GM23338 (cell line): ENCODE measurements at regions not wholly inside any gene's neighbourhood (a gene's known extent, or its start where the extent isn't known, plus 50 kb on each side); places are given as distances from the start of the nearest gene placed in this dataset.

Source experiments
- ATAC-seq: fragments of 200-7000 bp; cut with Tn5 transposase; 3 replicates; pipeline ENCODE4 v1.9.1; 2020
- DNase-seq: peaks from one replicate; pipeline ENCODE4 v3.0.0-alpha.2; 2015; ENCODE audit warnings: low spot score
- H2AFZ ChIP-seq: fragments of 200-600 bp; sonication (generic); 2 replicates; pipeline ENCODE4 v1.8.0; 2016; ENCODE audit warnings: antibody characterized with exemption, mild to moderate bottlenecking, moderate library complexity
- H3F3A ChIP-seq: fragments of 200-600 bp; sonication (generic); replicated peaks from 2 replicates; pipeline ENCODE4 v1.8.0; 2017; ENCODE audit warnings: antibody characterized with exemption, mixed run types, low read depth
- H3K27ac ChIP-seq: fragments of 200-600 bp; sonication (generic); 2 replicates; pipeline ENCODE4 v1.6.1; 2016; ENCODE audit warnings: low read depth
- H3K27me3 ChIP-seq: fragments of 200-600 bp; sonication (generic); 2 replicates; pipeline ENCODE4 v1.8.0; 2016; ENCODE audit warnings: mild to moderate bottlenecking, mixed run types, moderate library complexity; ENCODE audit not compliant: insufficient read depth
- H3K36me3 ChIP-seq: fragments of 200-600 bp; sonication (generic); 2 replicates; pipeline ENCODE4 v1.8.0; 2016; ENCODE audit warnings: mild to moderate bottlenecking; ENCODE audit not compliant: insufficient read depth
- H3K4me1 ChIP-seq: fragments of 200-600 bp; sonication (generic); 2 replicates; pipeline ENCODE4 v1.8.0; 2016; ENCODE audit warnings: mild to moderate bottlenecking, moderate library complexity; ENCODE audit not compliant: insufficient read depth
- H3K4me2 ChIP-seq: fragments of 200-600 bp; sonication (generic); 2 replicates; pipeline ENCODE4 v1.7.1; 2017; ENCODE audit warnings: mixed run types
- H3K4me3 ChIP-seq: fragments of 200-600 bp; sonication (generic); 2 replicates; pipeline ENCODE4 v1.6.1; 2016; ENCODE audit warnings: mixed run types
- H3K79me2 ChIP-seq: fragments of 200-600 bp; sonication (generic); replicated peaks from 2 replicates; pipeline ENCODE4 v1.8.0; 2017; ENCODE audit warnings: mild to moderate bottlenecking; ENCODE audit not compliant: insufficient read depth
- H3K9me2 ChIP-seq: fragments of 200-600 bp; sonication (generic); 2 replicates; pipeline ENCODE4 v1.8.0; 2017; ENCODE audit not compliant: insufficient read depth
- H4K20me1 ChIP-seq: fragments of 200-600 bp; sonication (generic); replicated peaks from 2 replicates; pipeline ENCODE4 v1.8.0; 2017; ENCODE audit warnings: mild to moderate bottlenecking; ENCODE audit not compliant: insufficient read depth
- H3K27ac Mint-ChIP-seq: 2 replicates; pipeline ENCODE4 v1.8.0; 2020; ENCODE audit warnings: inconsistent platforms, mild to moderate bottlenecking, moderate library complexity, mixed read lengths
- H3K27me3 Mint-ChIP-seq: 3 replicates; pipeline ENCODE4 v1.8.0; 2022; ENCODE audit warnings: low read depth, mild to moderate bottlenecking, moderate library complexity, mixed read lengths, inconsistent platforms; ENCODE audit not compliant: insufficient read depth, poor library complexity
- H3K36me3 Mint-ChIP-seq: 3 replicates; pipeline ENCODE4 v1.8.0; 2021; ENCODE audit warnings: low read depth, mild to moderate bottlenecking, inconsistent platforms, moderate library complexity, mixed read lengths
- H3K4me1 Mint-ChIP-seq: 3 replicates; pipeline ENCODE4 v1.8.0; 2020; ENCODE audit warnings: mild to moderate bottlenecking, inconsistent platforms, mixed read lengths
- H3K4me3 Mint-ChIP-seq: 3 replicates; pipeline ENCODE4 v1.8.0; 2021; ENCODE audit warnings: moderate library complexity, mild to moderate bottlenecking, inconsistent platforms, mixed read lengths
- H3K9me3 Mint-ChIP-seq: 3 replicates; pipeline ENCODE4 v1.8.0; 2020; ENCODE audit warnings: moderate library complexity, mild to moderate bottlenecking, inconsistent platforms, mixed read lengths
- CREB1 ChIP-seq: fragments of 250-450 bp; sonication (Bioruptor Pico); IDR thresholded peaks from 2 replicates; pipeline ENCODE4 v1.5.0; 2020; ENCODE audit warnings: low read depth, mild to moderate bottlenecking, moderate library complexity
- EZH2phosphoT487 ChIP-seq: fragments of 200-600 bp; sonication (generic); IDR thresholded peaks from one replicate; pipeline ENCODE4 v1.8.1; 2018; ENCODE audit warnings: antibody characterized with exemption; ENCODE audit not compliant: unreplicated experiment
- JUNB ChIP-seq: IDR thresholded peaks from one replicate; pipeline ENCODE4 v1.6.1; 2016; ENCODE audit warnings: antibody characterized with exemption; ENCODE audit not compliant: unreplicated experiment
- NANOG ChIP-seq: IDR thresholded peaks from 2 replicates; pipeline ENCODE4 v1.6.1; 2016; ENCODE audit warnings: antibody characterized with exemption, borderline replicate concordance
- STAT1 ChIP-seq: IDR thresholded peaks from one replicate; pipeline ENCODE4 v1.6.1; 2016; ENCODE audit warnings: antibody characterized with exemption; ENCODE audit not compliant: unreplicated experiment
- TF ChIP-seq, protein P1 (sequence below): fragments of 250-450 bp; sonication (Bioruptor Pico); IDR thresholded peaks from 2 replicates; pipeline ENCODE4 v1.5.0; 2020; ENCODE audit warnings: mild to moderate bottlenecking, moderate library complexity
- TF ChIP-seq, protein P2 (sequence below): IDR thresholded peaks from one replicate; pipeline ENCODE4 v1.6.1; 2018; ENCODE audit warnings: antibody characterized with exemption; ENCODE audit not compliant: unreplicated experiment

DNA sequence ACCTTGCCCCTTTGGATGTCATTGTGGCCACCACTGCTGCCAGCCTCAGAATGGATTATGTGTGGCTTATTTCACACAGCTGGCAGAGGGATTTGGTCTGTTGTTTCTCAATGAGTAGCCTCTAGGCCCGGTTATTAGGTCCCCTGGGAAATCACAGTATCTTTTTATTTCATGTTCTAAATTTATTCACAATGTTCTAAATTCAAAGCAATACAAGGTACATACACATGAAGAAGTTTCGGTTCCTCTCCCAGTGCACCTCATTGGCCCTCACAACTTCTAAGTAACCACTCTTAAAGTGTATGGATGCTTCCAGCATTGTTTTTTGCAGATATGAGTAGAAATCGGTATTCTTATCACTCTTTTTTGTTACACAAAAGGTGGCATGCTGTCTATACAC is 262.7 kb downstream of the RCHY1 start (continued):
- TF ChIP-seq, protein P1, sequence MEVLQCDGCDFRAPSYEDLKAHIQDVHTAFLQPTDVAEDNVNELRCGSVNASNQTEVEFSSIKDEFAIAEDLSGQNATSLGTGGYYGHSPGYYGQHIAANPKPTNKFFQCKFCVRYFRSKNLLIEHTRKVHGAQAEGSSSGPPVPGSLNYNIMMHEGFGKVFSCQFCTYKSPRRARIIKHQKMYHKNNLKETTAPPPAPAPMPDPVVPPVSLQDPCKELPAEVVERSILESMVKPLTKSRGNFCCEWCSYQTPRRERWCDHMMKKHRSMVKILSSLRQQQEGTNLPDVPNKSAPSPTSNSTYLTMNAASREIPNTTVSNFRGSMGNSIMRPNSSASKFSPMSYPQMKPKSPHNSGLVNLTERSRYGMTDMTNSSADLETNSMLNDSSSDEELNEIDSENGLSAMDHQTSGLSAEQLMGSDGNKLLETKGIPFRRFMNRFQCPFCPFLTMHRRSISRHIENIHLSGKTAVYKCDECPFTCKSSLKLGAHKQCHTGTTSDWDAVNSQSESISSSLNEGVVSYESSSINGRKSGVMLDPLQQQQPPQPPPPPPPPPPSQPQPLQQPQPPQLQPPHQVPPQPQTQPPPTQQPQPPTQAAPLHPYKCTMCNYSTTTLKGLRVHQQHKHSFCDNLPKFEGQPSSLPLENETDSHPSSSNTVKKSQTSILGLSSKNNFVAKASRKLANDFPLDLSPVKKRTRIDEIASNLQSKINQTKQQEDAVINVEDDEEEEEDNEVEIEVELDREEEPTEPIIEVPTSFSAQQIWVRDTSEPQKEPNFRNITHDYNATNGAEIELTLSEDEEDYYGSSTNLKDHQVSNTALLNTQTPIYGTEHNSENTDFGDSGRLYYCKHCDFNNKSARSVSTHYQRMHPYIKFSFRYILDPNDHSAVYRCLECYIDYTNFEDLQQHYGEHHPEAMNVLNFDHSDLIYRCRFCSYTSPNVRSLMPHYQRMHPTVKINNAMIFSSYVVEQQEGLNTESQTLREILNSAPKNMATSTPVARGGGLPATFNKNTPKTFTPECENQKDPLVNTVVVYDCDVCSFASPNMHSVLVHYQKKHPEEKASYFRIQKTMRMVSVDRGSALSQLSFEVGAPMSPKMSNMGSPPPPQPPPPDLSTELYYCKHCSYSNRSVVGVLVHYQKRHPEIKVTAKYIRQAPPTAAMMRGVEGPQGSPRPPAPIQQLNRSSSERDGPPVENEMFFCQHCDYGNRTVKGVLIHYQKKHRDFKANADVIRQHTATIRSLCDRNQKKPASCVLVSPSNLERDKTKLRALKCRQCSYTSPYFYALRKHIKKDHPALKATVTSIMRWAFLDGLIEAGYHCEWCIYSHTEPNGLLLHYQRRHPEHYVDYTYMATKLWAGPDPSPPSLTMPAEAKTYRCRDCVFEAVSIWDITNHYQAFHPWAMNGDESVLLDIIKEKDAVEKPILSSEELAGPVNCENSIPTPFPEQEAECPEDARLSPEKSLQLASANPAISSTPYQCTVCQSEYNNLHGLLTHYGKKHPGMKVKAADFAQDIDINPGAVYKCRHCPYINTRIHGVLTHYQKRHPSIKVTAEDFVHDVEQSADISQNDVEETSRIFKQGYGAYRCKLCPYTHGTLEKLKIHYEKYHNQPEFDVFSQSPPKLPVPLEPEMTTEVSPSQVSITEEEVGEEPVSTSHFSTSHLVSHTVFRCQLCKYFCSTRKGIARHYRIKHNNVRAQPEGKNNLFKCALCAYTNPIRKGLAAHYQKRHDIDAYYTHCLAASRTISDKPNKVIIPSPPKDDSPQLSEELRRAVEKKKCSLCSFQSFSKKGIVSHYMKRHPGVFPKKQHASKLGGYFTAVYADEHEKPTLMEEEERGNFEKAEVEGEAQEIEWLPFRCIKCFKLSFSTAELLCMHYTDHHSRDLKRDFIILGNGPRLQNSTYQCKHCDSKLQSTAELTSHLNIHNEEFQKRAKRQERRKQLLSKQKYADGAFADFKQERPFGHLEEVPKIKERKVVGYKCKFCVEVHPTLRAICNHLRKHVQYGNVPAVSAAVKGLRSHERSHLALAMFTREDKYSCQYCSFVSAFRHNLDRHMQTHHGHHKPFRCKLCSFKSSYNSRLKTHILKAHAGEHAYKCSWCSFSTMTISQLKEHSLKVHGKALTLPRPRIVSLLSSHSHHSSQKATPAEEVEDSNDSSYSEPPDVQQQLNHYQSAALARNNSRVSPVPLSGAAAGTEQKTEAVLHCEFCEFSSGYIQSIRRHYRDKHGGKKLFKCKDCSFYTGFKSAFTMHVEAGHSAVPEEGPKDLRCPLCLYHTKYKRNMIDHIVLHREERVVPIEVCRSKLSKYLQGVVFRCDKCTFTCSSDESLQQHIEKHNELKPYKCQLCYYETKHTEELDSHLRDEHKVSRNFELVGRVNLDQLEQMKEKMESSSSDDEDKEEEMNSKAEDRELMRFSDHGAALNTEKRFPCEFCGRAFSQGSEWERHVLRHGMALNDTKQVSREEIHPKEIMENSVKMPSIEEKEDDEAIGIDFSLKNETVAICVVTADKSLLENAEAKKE (CRISPR knock-in tag), result no peak

DNA sequence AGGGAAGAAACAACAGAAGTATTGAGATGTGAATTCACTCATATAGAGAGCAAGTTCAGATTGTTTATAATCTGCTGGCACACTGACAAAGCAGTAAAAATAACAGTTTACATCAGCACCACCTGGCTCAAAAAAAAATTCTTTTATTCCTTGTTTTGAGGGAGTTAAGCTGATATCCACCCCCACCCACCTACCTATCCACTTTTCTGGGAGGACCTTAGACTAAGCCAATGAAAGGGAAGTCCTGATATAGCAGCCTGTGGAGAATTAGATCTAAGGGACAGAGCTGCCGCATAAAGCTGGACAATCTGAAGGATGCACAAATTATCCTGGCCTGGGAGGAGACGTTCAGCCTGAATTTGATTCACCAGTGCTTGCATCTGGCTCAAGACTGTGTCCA is 264.5 kb downstream of the RCHY1 start:
- Mint-ChIP-seq H3K4me1 (no peaks in the 10 kb centered on the region; the same call in 2 of the 3 replicates), H3K9me3 (no peaks in the 10 kb centered on the region), H3K36me3 (no peaks in the 10 kb centered on the region), H3K27me3 (peaks cover 7% of the 10 kb centered on the region), H3K27ac (no peak overlapping the region), H3K4me3 (no peak overlapping the region)
- Histone ChIP-seq H3K27me3 (no peaks in the 10 kb centered on the region), H3K36me3 (no peaks in the 10 kb centered on the region), H3K27ac (no peak overlapping the region), H3K79me2 (no peaks in the 10 kb centered on the region), H3K4me1 (no peaks in the 10 kb centered on the region), H3K9me2 (peaks cover 6% of the 10 kb centered on the region; the same call in 1 of the 2 replicates), H3F3A (no peaks in the 10 kb centered on the region), H3K4me3 (no peak overlapping the region), H2AFZ (no peak overlapping the region), H4K20me1 (no peaks in the 10 kb centered on the region), H3K4me2 (no peak overlapping the region)
- ATAC-seq, result no peak
- DNase-seq, result no peak
- no peak for TF ChIP-seq JUNB
- TF ChIP-seq, protein P1 (CRISPR knock-in tag), result no peak
- TF ChIP-seq EZH2phosphoT487, result no peak
- TF ChIP-seq NANOG, result no peak
- TF ChIP-seq STAT1, result no peak
- TF ChIP-seq, protein P2, sequence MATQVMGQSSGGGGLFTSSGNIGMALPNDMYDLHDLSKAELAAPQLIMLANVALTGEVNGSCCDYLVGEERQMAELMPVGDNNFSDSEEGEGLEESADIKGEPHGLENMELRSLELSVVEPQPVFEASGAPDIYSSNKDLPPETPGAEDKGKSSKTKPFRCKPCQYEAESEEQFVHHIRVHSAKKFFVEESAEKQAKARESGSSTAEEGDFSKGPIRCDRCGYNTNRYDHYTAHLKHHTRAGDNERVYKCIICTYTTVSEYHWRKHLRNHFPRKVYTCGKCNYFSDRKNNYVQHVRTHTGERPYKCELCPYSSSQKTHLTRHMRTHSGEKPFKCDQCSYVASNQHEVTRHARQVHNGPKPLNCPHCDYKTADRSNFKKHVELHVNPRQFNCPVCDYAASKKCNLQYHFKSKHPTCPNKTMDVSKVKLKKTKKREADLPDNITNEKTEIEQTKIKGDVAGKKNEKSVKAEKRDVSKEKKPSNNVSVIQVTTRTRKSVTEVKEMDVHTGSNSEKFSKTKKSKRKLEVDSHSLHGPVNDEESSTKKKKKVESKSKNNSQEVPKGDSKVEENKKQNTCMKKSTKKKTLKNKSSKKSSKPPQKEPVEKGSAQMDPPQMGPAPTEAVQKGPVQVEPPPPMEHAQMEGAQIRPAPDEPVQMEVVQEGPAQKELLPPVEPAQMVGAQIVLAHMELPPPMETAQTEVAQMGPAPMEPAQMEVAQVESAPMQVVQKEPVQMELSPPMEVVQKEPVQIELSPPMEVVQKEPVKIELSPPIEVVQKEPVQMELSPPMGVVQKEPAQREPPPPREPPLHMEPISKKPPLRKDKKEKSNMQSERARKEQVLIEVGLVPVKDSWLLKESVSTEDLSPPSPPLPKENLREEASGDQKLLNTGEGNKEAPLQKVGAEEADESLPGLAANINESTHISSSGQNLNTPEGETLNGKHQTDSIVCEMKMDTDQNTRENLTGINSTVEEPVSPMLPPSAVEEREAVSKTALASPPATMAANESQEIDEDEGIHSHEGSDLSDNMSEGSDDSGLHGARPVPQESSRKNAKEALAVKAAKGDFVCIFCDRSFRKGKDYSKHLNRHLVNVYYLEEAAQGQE, result no peak
- no peak for TF ChIP-seq CREB1 (CRISPR knock-in tag)
